KMS-11 (cell line): ENCODE measurements at regions not wholly inside any gene's neighbourhood (a gene's known extent, or its start where the extent isn't known, plus 50 kb on each side); places are given as distances from the start of the nearest gene placed in this dataset.

Source experiments
- H2AFZ ChIP-seq: fragments of 200-600 bp; sonication (generic); 2 replicates; pipeline ENCODE4 v1.6.1; 2016; ENCODE audit warnings: antibody characterized with exemption, mixed run types, low read depth
- H3K27ac ChIP-seq: fragments of 200-600 bp; sonication (generic); 2 replicates; pipeline ENCODE4 v1.6.1; 2016; ENCODE audit warnings: mild to moderate bottlenecking, mixed run types
- H3K27me3 ChIP-seq: fragments of 200-600 bp; sonication (generic); 2 replicates; pipeline ENCODE4 v1.6.1; 2017; ENCODE audit warnings: mild to moderate bottlenecking, low read depth, mixed run types, moderate library complexity; ENCODE audit not compliant: insufficient read depth
- H3K36me3 ChIP-seq: fragments of 200-600 bp; sonication (generic); 2 replicates; pipeline ENCODE4 v1.6.1; 2017; ENCODE audit warnings: mild to moderate bottlenecking, mixed run types; ENCODE audit not compliant: insufficient read depth
- H3K4me1 ChIP-seq: fragments of 200-600 bp; sonication (generic); 2 replicates; pipeline ENCODE4 v1.6.1; 2016; ENCODE audit warnings: mild to moderate bottlenecking, low read depth, mixed run types; ENCODE audit not compliant: poor library complexity, severe bottlenecking
- H3K4me2 ChIP-seq: fragments of 200-600 bp; sonication (generic); 2 replicates; pipeline ENCODE4 v1.7.0; 2016; ENCODE audit warnings: mild to moderate bottlenecking, mixed run types
- H3K4me3 ChIP-seq: fragments of 200-600 bp; sonication (generic); IDR thresholded peaks from 2 replicates; pipeline ENCODE4 v1.6.1; 2017; ENCODE audit warnings: low read depth, low read length, mixed read lengths; ENCODE audit not compliant: insufficient read depth
- H3K79me2 ChIP-seq: fragments of 200-600 bp; sonication (generic); 2 replicates; pipeline ENCODE4 v1.6.1; 2016; ENCODE audit warnings: low read depth, mixed run types; ENCODE audit not compliant: insufficient read depth
- H3K9ac ChIP-seq: fragments of 200-600 bp; sonication (generic); 2 replicates; pipeline ENCODE4 v1.6.1; 2016; ENCODE audit warnings: mild to moderate bottlenecking, mixed run types
- H4K20me1 ChIP-seq: fragments of 200-600 bp; sonication (generic); 2 replicates; pipeline ENCODE4 v1.6.1; 2016; ENCODE audit warnings: mild to moderate bottlenecking, mixed run types; ENCODE audit not compliant: insufficient read depth
- TF ChIP-seq, protein P1 (sequence below): fragments of 200-600 bp; sonication (generic); conservative IDR thresholded peaks from 2 replicates; pipeline ENCODE4 v1.6.1; 2017; ENCODE audit warnings: low read depth, mild to moderate bottlenecking, antibody characterized with exemption, low read length, moderate library complexity, mixed read lengths

DNA sequence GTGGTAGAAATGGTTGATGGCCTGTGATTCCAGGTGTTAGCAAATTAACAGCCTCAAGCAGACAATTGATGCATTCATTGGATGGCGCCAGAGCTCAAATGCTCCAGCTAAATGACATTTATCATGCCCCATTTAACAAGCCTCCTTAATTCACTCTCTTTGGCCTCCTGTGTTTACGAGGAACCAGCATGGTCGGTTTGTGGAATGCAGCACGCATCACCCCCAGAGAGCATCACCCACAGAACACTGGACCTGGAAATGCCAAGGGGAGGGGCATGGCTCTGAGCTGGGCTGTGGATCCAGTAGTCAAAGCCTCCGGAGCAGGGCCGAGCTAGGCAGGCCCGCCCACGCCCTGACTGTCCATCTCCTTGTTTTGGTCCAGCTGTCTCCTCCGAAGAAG, 434.0 kb downstream of the GADD45G start:
- no peaks in the 10 kb centered on the region for H3K27me3 ChIP-seq
- H3K9ac ChIP-seq, result no peak overlapping the region
- H3K79me2 ChIP-seq, result no peaks in the 10 kb centered on the region
- no peak overlapping the region for H3K4me3 ChIP-seq
- TF ChIP-seq, protein P1, sequence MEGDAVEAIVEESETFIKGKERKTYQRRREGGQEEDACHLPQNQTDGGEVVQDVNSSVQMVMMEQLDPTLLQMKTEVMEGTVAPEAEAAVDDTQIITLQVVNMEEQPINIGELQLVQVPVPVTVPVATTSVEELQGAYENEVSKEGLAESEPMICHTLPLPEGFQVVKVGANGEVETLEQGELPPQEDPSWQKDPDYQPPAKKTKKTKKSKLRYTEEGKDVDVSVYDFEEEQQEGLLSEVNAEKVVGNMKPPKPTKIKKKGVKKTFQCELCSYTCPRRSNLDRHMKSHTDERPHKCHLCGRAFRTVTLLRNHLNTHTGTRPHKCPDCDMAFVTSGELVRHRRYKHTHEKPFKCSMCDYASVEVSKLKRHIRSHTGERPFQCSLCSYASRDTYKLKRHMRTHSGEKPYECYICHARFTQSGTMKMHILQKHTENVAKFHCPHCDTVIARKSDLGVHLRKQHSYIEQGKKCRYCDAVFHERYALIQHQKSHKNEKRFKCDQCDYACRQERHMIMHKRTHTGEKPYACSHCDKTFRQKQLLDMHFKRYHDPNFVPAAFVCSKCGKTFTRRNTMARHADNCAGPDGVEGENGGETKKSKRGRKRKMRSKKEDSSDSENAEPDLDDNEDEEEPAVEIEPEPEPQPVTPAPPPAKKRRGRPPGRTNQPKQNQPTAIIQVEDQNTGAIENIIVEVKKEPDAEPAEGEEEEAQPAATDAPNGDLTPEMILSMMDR, result no peak
- no peak overlapping the region for H3K27ac ChIP-seq
- H3K4me2 ChIP-seq, result no peak overlapping the region
- H4K20me1 ChIP-seq, result no peaks in the 10 kb centered on the region
- no peak overlapping the region for H2AFZ ChIP-seq
- no peaks in the 10 kb centered on the region for H3K4me1 ChIP-seq
- H3K36me3 ChIP-seq, result no peaks in the 10 kb centered on the region

DNA sequence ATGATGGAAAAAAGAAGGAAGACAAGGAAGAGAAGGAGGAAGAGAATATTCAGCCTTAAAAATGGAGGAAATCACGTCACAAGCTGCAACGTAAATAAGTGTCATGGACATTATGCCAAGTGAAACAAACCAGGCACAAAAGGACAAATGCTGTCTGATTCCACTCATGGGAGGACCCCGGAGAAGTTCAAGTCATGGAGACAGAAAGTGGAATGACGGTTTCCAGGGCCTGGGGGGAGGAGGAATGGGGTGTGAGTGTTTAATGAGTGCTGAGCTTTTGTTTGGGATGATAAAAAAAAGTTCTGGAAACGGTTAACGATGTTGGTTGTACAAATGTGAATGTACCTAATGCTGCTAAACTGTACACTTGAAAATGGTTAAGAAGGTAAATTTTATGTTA, 439.5 kb downstream of the GADD45G start:
- Histone ChIP-seq H3K4me1 (no peaks in the 10 kb centered on the region), H3K9ac (no peak overlapping the region), H3K36me3 (no peaks in the 10 kb centered on the region), H3K4me2 (no peak overlapping the region), H3K4me3 (no peak overlapping the region), H2AFZ (no peak overlapping the region), H3K27ac (no peak overlapping the region), H3K79me2 (no peaks in the 10 kb centered on the region), H4K20me1 (no peaks in the 10 kb centered on the region), H3K27me3 (no peaks in the 10 kb centered on the region)
- TF ChIP-seq, protein P1, result no peak

DNA sequence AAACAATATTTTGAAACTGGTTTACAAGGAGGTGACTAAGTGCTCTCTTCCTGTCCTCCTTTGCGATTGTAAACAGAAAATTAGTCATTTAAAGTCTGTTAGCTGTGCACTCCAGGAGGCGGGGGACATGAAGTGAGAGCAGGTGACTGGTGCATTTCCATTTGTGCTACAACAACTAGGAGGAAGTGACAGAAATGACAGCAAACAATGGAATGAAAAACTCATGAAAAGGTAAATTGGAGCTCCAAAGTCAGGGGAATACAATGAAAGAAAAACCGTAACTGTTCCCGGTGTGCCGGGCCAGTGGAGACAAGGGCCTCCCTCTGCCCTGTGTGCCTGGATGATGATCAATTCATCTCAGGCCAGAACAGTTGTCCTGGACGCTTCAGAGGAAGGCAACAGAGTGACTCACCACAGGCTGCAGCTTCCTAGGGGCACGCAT, 439.9 kb downstream of the GADD45G start:
- Histone ChIP-seq H3K36me3 (no peaks in the 10 kb centered on the region), H3K4me1 (no peaks in the 10 kb centered on the region), H2AFZ (no peak overlapping the region), H3K79me2 (no peaks in the 10 kb centered on the region), H4K20me1 (no peaks in the 10 kb centered on the region), H3K27me3 (no peaks in the 10 kb centered on the region), H3K9ac (no peak overlapping the region), H3K4me2 (no peak overlapping the region), H3K27ac (no peak overlapping the region), H3K4me3 (no peak overlapping the region)
- TF ChIP-seq, protein P1, result no peak

DNA sequence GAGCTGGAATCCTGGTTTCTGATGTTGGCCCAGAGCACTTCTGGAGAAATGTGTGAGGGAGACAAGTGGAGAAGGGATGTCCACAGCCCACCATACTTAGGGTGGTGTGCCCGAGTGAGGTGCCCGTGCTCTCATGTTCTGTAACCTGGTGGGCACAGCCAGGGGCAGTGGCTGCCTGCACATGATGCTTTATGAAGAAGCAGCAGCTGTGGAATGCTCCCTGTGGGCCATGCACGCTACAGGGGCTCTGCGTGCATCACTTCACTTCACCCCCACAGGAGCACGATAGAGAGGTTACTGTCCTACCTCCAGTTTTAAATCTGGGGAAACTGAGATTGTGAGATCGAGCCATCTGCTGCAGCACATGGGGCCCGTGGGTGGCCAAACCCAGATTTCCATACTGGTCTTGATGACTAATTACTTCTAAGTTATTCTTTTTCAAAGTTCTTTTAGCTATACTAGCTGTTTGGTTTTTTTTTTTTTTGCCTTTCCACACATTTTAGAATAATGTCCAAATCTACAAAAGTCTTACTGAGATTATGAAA, 441.6 kb downstream of the GADD45G start:
- Histone ChIP-seq H3K9ac (no peak overlapping the region), H4K20me1 (no peaks in the 10 kb centered on the region), H3K4me3 (no peak overlapping the region), H3K27ac (no peak overlapping the region), H3K4me1 (no peaks in the 10 kb centered on the region), H3K79me2 (no peaks in the 10 kb centered on the region), H3K4me2 (no peak overlapping the region), H2AFZ (no peak overlapping the region), H3K36me3 (no peaks in the 10 kb centered on the region), H3K27me3 (no peaks in the 10 kb centered on the region)
- TF ChIP-seq, protein P1, result no peak
